GM23248 (cell line): ENCODE measurements at regions not wholly inside any gene's neighbourhood (a gene's known extent, or its start where the extent isn't known, plus 50 kb on each side); places are given as distances from the start of the nearest gene placed in this dataset.

Source experiments
- EZH2 ChIP-seq: fragments of 200-600 bp; sonication (generic); IDR thresholded peaks from 2 replicates; pipeline ENCODE4 v1.6.1; 2018; ENCODE audit warnings: antibody characterized with exemption, mild to moderate bottlenecking; ENCODE audit not compliant: insufficient read depth, poor library complexity, severe bottlenecking
- EZH2phosphoT487 ChIP-seq: fragments of 200-600 bp; sonication (generic); IDR thresholded peaks from 2 replicates; pipeline ENCODE4 v1.6.1; 2018; ENCODE audit warnings: antibody characterized with exemption, moderate library complexity, mild to moderate bottlenecking, low read depth; ENCODE audit not compliant: insufficient read depth

- TF ChIP-seq EZH2 (no peak), EZH2phosphoT487 (no peak)
Measured at GRCh38 chr4:136920092-136920881, 612.0 kb downstream of the PCDH18 start.
